ENCODE measurements at regions not wholly inside any gene's neighbourhood (a gene's known extent, or its start where the extent isn't known, plus 50 kb on each side); places are given as distances from the start of the nearest gene placed in this dataset.

GRCh38 chr13:76038920-76039716, 403.0 kb downstream of the LMO7 start:
- no peak for DNase-seq

- no peak for DNase-seq
These were observed 400.0 kb downstream of the LMO7 start for GRCh38 chr13:76036176-76036575.

GRCh38 chr13:76035711-76036110, 399.6 kb downstream of the LMO7 start:
- no peak for DNase-seq

DNA sequence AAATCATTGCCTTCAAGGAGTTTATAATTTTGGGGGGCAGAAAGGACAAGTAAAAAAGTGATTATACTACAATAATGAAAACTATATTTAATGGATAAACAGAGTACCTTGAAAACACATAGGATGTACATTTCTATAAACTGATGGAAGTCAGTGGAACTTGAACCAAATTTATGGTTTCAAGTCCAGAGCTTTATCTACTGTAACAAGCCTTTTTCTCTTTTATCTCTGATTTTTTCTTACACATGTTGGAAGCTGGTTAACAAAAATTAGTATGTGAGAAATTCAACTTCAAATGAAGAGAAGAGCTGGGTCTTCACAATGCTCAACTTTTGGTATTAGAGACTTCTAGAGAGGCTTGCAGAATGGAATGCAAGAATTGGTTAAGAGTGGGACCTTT, 393.6 kb downstream of the LMO7 start:
- no peak for DNase-seq

DNA sequence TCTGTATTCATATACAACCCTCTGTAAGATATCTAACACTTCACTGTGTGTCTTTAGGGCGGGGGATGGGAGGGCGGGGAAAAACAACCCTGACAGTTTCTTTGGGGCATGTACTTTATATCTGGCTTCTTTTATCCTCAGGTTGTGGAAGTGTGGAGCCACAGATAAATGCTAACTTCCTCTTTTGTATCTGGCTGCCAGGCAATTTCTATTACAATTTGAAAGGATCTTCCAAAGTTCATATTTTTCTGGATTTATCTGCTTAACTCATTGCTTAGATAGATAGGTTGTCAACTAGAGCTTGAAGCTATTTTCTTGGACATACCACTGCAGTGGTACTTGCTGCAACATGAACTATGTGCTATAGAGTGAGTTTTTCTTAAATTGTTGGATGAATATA, 393.0 kb downstream of the LMO7 start:
- no peak for DNase-seq

DNA sequence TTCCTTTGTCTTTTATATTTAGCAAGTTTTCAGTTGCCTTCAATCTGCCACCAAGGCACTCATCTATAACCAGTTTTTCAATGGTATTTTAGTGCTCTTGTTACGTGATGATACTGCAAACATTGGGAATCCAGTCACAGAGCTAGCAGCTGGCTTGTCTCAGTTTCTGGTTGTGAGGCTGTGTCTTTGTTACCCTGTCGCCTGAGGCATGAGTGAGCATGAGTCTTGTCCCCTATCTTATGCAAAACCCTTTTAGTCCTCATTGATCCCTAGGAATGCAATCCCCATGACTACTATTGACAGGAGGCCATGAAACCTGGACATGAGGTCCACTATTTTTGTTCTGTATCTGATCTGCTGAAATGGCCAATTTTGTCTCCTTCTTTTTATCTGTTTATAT, 391.0 kb downstream of the LMO7 start:
- DNase-seq, result no peak

- DNase-seq, result no peak
These were observed 389.3 kb downstream of the LMO7 start for GRCh38 chr13:76025392-76025791.

DNA sequence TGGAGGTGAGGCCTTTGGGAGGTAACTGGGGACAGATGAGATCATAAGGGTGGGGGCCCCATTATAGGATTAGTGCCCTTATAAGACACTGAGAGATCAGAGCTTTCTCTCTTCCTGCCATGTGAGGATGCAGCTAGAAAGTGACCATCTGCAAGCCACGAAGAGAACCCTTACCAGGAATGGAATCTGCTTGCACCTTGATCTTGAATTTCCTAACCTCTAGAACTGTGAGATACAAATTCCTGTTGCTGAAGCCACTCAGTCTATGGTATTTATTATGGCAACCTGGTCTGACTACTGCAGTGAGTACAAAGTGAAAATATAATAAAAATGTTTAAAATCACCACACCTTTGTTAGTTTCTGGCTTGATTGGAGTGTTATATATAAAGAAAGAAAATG, 388.0 kb downstream of the LMO7 start:
- DNase-seq, result no peak

GRCh38 chr13:76023652-76024051, 387.5 kb downstream of the LMO7 start:
- no peak for DNase-seq

DNA sequence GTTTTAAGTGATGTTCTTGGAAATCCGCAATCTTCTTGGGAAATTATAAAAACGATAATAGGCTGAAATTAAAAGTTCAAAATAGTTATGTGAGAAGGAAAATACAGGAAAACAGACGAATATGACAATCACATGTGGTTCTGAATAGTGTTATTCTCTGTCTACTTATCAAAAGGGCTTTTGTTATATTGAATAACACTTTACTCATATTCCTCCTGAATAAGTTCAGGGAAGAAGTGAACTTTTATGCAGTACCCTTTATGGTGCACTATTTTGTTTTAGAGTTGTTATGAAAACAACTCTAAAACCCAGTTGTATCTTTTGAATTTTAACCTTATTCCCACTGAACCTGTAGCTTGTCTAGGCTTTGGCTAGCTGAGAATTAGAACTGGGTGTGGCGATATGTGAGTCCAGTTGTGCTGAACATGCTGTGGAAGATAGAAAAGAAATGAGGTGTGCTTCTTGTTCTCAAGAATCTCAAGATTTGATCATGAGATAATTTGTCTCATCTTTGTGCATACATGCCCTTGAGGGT, 384.4 kb downstream of the LMO7 start:
- DNase-seq, result no peak

DNA sequence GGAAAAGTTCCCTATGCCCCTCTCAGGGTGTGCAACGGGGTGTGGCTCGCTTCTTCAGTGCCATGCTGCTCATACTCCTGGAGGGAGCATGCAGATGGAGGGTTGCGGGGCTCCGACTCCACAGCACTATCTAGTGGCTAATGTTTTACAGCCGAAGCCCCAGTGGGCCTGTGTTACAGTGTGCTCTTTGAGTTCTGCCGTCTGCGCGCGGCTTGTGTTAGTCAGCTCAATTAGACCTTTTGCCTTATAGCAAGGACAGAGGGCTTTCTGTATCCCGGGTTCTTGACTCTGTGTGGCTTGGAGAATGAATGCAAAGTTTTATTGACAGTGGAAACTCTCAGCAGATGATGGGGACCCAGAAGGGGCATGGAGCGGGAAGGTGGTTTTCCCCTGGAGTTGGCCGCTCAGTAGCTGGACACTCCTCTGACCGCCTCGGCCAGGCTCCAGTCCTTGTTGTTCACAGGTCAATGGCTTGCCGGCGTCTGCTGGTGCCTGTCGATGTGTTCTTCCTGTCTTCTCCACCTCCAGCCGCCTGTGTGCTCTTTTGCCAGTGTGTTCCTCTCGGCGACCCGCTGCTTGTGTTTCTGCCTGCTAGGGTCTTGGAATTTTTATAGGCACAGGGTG, 383.4 kb downstream of the LMO7 start:
- peak in 1 of 2 experiments; percentile 5 for DNase-seq

GRCh38 chr13:76017861-76018556, 381.9 kb downstream of the LMO7 start:
- DNase-seq, result no peak

GRCh38 chr13:76016799-76017400, 380.8 kb downstream of the LMO7 start:
- DNase-seq, result peak; percentile 9 to 15

DNA sequence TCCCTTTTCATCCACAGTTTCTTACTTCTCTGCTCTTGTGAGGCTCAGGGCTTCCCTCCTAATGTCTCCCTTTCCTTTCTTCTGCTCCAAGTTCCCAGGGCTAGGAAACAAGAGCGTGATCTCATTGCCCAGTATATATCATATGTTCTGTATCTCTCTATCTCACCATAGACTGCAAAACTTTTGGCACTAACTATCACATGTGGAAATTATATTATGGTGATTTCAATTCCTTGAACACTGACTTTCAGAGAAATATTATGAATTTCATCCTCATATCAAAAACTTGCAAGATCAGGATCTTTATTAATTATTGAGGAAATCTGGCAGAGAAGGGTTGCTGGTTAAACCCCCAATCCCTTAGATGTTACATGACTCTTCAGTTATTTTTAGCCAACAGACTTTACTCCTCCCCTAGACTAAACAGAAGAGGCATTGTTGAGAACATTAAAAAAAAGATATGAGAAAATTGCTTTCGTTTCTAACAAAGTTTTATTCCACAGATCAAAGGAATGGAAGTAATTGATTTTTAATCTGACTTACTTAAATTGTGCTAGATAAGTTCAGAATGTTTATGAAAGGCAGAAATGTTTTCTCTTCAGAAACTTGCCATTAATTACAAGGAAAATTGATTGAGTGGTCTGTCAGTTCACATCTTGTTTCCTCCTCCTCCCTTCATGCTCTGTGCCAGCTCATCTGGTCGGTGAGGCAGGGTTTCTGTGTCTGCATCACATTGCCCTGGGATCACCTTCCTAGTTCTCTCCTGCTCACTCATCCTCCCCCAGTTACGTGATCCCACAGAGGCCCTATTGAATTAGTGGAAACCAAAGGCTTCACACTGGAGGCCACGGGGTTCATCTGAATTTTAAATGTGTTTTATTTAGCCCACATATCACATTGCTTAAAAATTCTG, 378.5 kb downstream of the LMO7 start:
- no peak for DNase-seq

GRCh38 chr13:76012091-76012721, 376.1 kb downstream of the LMO7 start:
- no peak for DNase-seq

- no peak for DNase-seq
These were observed 373.2 kb downstream of the LMO7 start for GRCh38 chr13:76009267-76009890.

DNA sequence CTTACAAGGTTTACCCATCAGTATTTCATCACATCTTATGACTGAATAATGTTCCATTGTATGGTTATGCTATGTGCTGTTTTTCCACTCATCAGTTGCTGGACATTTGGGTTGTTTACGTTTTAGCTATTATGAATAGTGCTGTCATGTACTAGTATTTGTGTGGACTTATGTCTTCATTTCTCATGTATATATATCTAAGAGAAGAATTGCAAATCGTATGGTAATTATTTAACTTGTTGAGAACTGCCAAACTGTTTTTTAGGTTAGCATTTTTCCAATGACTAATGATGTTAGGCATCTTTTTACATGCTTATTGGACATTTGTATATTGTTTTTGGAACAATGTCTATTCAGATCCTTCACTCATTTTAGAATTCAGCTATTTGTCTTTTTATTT, 368.3 kb downstream of the LMO7 start:
- no peak for DNase-seq

- DNase-seq, result no peak
These were observed 364.0 kb downstream of the LMO7 start for GRCh38 chr13:76000131-76000530.

DNA sequence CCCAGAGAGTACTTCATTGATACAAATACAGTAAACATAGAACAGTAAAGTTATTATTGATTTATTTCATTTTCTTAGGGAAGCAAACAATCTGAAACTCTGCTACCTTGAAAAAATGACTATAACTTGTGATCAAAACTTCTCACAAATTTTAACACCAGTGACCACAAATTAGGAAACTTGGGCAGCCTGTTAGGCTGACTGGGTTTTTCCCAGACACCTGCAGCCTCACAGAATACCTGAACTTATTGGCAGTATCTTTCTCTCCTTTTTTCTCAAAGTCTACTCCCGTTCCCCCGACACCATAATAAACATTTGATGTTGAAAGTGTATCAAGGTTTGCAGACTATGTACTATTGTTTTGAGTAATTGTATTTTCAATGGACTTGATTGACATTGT, 360.5 kb downstream of the LMO7 start:
- no peak for DNase-seq

DNA sequence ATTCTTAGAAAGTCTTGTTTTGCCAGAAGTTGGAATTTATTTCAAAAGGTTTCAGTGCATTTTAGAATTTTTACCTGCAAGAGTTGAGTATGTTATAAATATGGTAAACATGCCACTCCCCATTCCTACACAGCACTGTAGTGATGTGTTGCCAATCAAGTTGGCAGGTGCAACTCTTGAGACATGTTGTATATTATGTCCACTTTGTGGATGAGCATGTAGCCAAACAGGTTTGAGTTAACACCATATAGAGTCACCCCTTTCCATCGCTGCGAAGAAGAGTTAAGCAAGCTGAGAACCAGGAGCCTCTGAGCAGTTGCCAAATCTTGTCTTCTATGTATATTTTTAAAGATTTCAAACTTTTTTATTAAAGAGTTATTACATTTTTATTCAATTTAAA, 359.8 kb downstream of the LMO7 start:
- no peak for DNase-seq

DNA sequence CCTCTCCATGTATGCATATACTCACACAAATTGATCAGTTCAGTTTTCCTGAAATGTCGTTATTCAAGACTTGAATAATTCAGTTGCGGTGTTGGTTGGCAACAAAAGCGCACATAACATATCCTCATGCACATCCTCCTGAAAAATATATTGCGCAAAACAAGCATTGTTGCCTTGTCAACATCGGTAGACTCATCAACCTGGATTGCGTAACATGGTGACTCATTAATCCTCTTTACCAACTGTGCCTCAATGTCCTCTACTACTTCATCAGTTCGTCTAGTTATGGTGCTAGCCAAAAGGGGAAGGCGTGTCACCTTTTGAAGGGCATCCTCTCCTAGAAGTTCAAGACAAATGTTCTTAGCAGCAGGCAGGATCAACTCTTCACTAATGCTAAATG, 357.7 kb downstream of the LMO7 start:
- no peak for DNase-seq

Measured in activated CD4-positive, alpha-beta T cell treated with anti-CD3 and anti-CD28 coated beads, Interleukin-2, amount 50 U/mL, for 48 hours (primary cell).